H1 (cell line): ENCODE measurements at regions not wholly inside any gene's neighbourhood (a gene's known extent, or its start where the extent isn't known, plus 50 kb on each side); places are given as distances from the start of the nearest gene placed in this dataset.

ENCODE experiments used
- CTCF ChIA-PET: fragments of 300-600 bp; sonication (Branson Sonifier 250); formaldehyde crosslinking; loops from one replicate; lab custom pipeline; 2021; ENCODE audit not compliant: partially characterized antibody; lab: Charles Lee
- POLR2A ChIA-PET: fragments of 300-600 bp; sonication (Branson Sonifier 250); formaldehyde crosslinking; loops from one replicate; lab custom pipeline; 2021; ENCODE audit warnings: inconsistent platforms; ENCODE audit not compliant: partially characterized antibody; lab: Charles Lee
- DNase-seq, 2 experiments: peaks; one replicate each; pipeline versions ENCODE4 v3.0.0 to v3.0.0-alpha.2; 2010 to 2022; ENCODE audit warnings: low spot score in 2 of 2, low read depth in 1 of 2, mixed read lengths in 1 of 2
- FAIRE-seq: peaks from 2 replicates; lab custom pipeline; 2011; peaks lifted over from hg19 to GRCh38; lab: Jason Lieb, UNC
- H2AFZ ChIP-seq: 2 replicates; pipeline ENCODE4 v1.8.1; 2012; ENCODE audit warnings: low read length, inconsistent platforms
- H2AK5ac ChIP-seq: 2 replicates; pipeline ENCODE4 v1.6.1; 2013; ENCODE audit warnings: low read depth, low read length
- H2BK120ac ChIP-seq: replicated peaks from 2 replicates; pipeline ENCODE3; 2013; ENCODE audit warnings: low read depth, low read length, inconsistent platforms
- H2BK12ac ChIP-seq: 2 replicates; pipeline ENCODE4 v1.6.1; 2013; ENCODE audit warnings: low read depth, low read length
- H2BK15ac ChIP-seq: 2 replicates; pipeline ENCODE4 v1.6.1; 2013; ENCODE audit warnings: low read length
- H2BK20ac ChIP-seq: 2 replicates; pipeline ENCODE4 v1.6.1; 2013; ENCODE audit warnings: low read length
- H2BK5ac ChIP-seq: 2 replicates; pipeline ENCODE4 v1.6.1; 2013; ENCODE audit warnings: low read depth, low read length
- H3K14ac ChIP-seq: 2 replicates; pipeline ENCODE4 v1.6.1; 2013; ENCODE audit warnings: inconsistent platforms; ENCODE audit not compliant: insufficient read length
- H3K18ac ChIP-seq: 2 replicates; pipeline ENCODE4 v1.6.1; 2013; ENCODE audit warnings: low read length; ENCODE audit errors: extremely low read depth
- H3K23ac ChIP-seq: 2 replicates; pipeline ENCODE4 v1.6.1; 2013; ENCODE audit warnings: inconsistent platforms; ENCODE audit not compliant: insufficient read length
- H3K23me2 ChIP-seq: 2 replicates; pipeline ENCODE4 v1.6.1; 2013; ENCODE audit warnings: low read depth, low read length
- H3K27ac ChIP-seq: 2 replicates; pipeline ENCODE4 v1.6.1; 2011; ENCODE audit warnings: low read depth, low read length, inconsistent platforms
- H3K27me3 ChIP-seq, 4 experiments: replicated peaks in 1 of 4; 1 replicate in 1 of 4; 2 replicates in 3 of 4; pipeline versions ENCODE4 v1.6.1 to v1.8.1; 2011 to 2013; ENCODE audit warnings: low read length in 3 of 4, mild to moderate bottlenecking in 3 of 4, inconsistent platforms in 2 of 4, mixed read lengths in 2 of 4, moderate library complexity in 1 of 4; ENCODE audit not compliant: control insufficient read depth in 3 of 4, insufficient read depth in 3 of 4; ENCODE audit errors: extremely low read depth in 1 of 4
- H3K36me3 ChIP-seq, 4 experiments: 2 replicates each; pipeline versions ENCODE4 v1.6.1 to v1.8.1; 2011 to 2013; ENCODE audit warnings: mild to moderate bottlenecking in 4 of 4, low read length in 3 of 4, moderate library complexity in 2 of 4, control low read depth in 1 of 4, inconsistent platforms in 1 of 4; ENCODE audit not compliant: insufficient read depth in 4 of 4, control insufficient read depth in 2 of 4
- H3K4ac ChIP-seq: replicated peaks from 2 replicates; pipeline ENCODE3; 2013; ENCODE audit warnings: low read length, low read depth, mixed read lengths, inconsistent platforms; ENCODE audit not compliant: insufficient read length
- H3K4me1 ChIP-seq, 4 experiments: replicated peaks in 1 of 4; 1 replicate in 1 of 4; 2 replicates in 3 of 4; pipeline versions ENCODE4 v1.6.1 to v1.8.1; 2011 to 2013; ENCODE audit warnings: low read length in 3 of 4, inconsistent platforms in 2 of 4, mixed read lengths in 1 of 4; ENCODE audit not compliant: insufficient read depth in 4 of 4, control insufficient read depth in 3 of 4
- H3K4me2 ChIP-seq, 2 experiments: 2 replicates each; pipeline versions ENCODE4 v1.6.1 to v1.8.1; 2011 to 2013; ENCODE audit warnings: low read depth in 2 of 2, low read length in 2 of 2, control low read depth in 1 of 2, inconsistent platforms in 1 of 2, mild to moderate bottlenecking in 1 of 2; ENCODE audit not compliant: insufficient read depth in 1 of 2
- H3K4me3 ChIP-seq, 4 experiments: fragments of 200-600, 300-600 bp in 1 of 4; sonication (generic), shearing (Covaris generic), sonication (Bioruptor Twin) in 1 of 4; 2 replicates each; pipeline versions ENCODE4 v1.5.1 to v1.8.1; 2011 to 2016; ENCODE audit warnings: low read length in 4 of 4, low read depth in 3 of 4, control low read depth in 2 of 4, inconsistent platforms in 2 of 4, mild to moderate bottlenecking in 2 of 4, mixed read lengths in 1 of 4, moderate library complexity in 1 of 4; ENCODE audit not compliant: insufficient read depth in 2 of 4; ENCODE audit errors: extremely low read depth in 1 of 4
- H3K56ac ChIP-seq: replicated peaks from 2 replicates; pipeline ENCODE3; 2013; ENCODE audit warnings: low read depth, mild to moderate bottlenecking, mixed read lengths, low read length, inconsistent platforms; ENCODE audit not compliant: insufficient read length
- H3K79me1 ChIP-seq: 2 replicates; pipeline ENCODE4 v1.6.1; 2013; ENCODE audit warnings: low read depth, low read length, control low read depth
- H3K79me2 ChIP-seq, 2 experiments: 2 replicates each; pipeline versions ENCODE4 v1.6.1 to v1.8.1; 2012 to 2013; ENCODE audit warnings: low read length in 2 of 2, mild to moderate bottlenecking in 2 of 2, inconsistent platforms in 1 of 2; ENCODE audit not compliant: insufficient read depth in 2 of 2, control insufficient read depth in 1 of 2
- H3K9ac ChIP-seq, 4 experiments: replicated peaks in 1 of 4; 1 replicate in 1 of 4; 2 replicates in 3 of 4; pipeline versions ENCODE4 v1.6.1 to v1.8.1; 2011 to 2013; ENCODE audit warnings: low read depth in 3 of 4, low read length in 3 of 4, control low read depth in 2 of 4, mild to moderate bottlenecking in 2 of 4, moderate library complexity in 2 of 4, inconsistent platforms in 1 of 4; ENCODE audit errors: extremely low read depth in 1 of 4
- H3K9me3 ChIP-seq, 2 experiments: 2 replicates each; pipeline versions ENCODE4 v1.6.1 to v1.8.1; 2012 to 2013; ENCODE audit warnings: mild to moderate bottlenecking in 2 of 2, moderate library complexity in 2 of 2, control low read depth in 1 of 2, inconsistent platforms in 1 of 2, low read depth in 1 of 2, low read length in 1 of 2, mixed read lengths in 1 of 2; ENCODE audit not compliant: insufficient read depth in 2 of 2
- H4K20me1 ChIP-seq, 2 experiments: replicated peaks in 1 of 2; 2 replicates each; pipeline versions ENCODE3 to v1.8.1; 2011 to 2013; ENCODE audit warnings: inconsistent platforms in 2 of 2, low read length in 2 of 2, mild to moderate bottlenecking in 1 of 2; ENCODE audit not compliant: insufficient read depth in 2 of 2, control insufficient read depth in 1 of 2
- H4K5ac ChIP-seq: 2 replicates; pipeline ENCODE4 v1.6.1; 2013; ENCODE audit warnings: low read length, low read depth, mixed read lengths, inconsistent platforms; ENCODE audit not compliant: insufficient read length
- H4K8ac ChIP-seq: 2 replicates; pipeline ENCODE4 v1.8.0; 2013; ENCODE audit warnings: mild to moderate bottlenecking, moderate library complexity, low read length, inconsistent platforms; ENCODE audit not compliant: insufficient read depth; ENCODE audit errors: extremely low read depth
- H4K91ac ChIP-seq: replicated peaks from 2 replicates; pipeline ENCODE3; 2013; ENCODE audit warnings: low read length, mixed read lengths, inconsistent platforms; ENCODE audit not compliant: insufficient read length
- GTF2F1 ChIP-seq: IDR thresholded peaks from 2 replicates; pipeline ENCODE4 v1.6.1; 2012; ENCODE audit warnings: low read depth, low read length, improper control_type of control experiment, borderline replicate concordance
- YY1 ChIP-seq: IDR thresholded peaks from 2 replicates; pipeline ENCODE4 v1.6.1; 2011; ENCODE audit warnings: low read depth, mild to moderate bottlenecking, low read length
- WGBS, 2 experiments: shearing (Covaris generic) in 1 of 2; methylation state at CpG; one replicate each; pipeline versions ENCODE4 v1.1.6 to v1.1.7; 2013 to 2015; ENCODE audit warnings: low lambda C conversion rate in 2 of 2, mixed read lengths in 2 of 2, inconsistent platforms in 1 of 2, low coverage in 1 of 2, missing lambda C conversion rate in 1 of 2; ENCODE audit not compliant: insufficient replicate concordance in 2 of 2, insufficient coverage in 1 of 2, insufficient read length in 1 of 2; ENCODE audit errors: extremely low coverage in 1 of 2, missing lambda C conversion rate in 1 of 2; 5-methylcytosine and 5-hydroxymethylcytosine counted together

DNA sequence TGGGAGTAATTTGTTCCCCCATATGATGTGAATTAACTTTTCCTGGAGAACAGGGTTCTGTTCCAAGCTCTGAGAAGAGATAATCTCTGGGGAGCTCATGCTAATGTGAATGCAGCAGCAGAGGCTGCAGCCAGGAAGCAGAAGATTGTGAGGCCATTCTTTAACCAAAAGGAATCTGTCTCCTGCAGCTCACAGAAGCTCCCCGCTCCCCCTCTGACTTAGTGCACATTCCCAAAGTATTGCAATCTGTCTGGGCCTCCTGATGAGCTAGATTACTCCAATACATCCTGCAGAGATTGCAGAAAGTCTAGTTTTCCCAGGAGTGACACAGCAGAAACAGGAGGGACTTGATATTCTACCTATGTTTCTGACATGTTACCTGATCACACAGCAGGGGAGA is 420.6 kb upstream of the FAT3 start:
- Histone ChIP-seq H3K18ac (no peak overlapping the region), H3K4me2 (peak overlapping the region in 1 of 2 experiments; percentile 25; a peak in 2 of 4 replicates), H4K20me1 (no peaks in the 10 kb centered on the region), H3K79me1 (no peaks in the 10 kb centered on the region), H3K14ac (no peak overlapping the region), H3K27me3 (no peaks in the 10 kb centered on the region), H3K36me3 (no peaks in the 10 kb centered on the region), H3K27ac (no peak overlapping the region), H2BK120ac (no peak overlapping the region), H3K23me2 (no peaks in the 10 kb centered on the region), H2BK15ac (no peak overlapping the region), H4K91ac (no peak overlapping the region), H3K4ac (no peak overlapping the region), H3K23ac (no peak overlapping the region), H2AK5ac (no peak overlapping the region), H4K8ac (no peak overlapping the region), H3K9me3 (no peaks in the 10 kb centered on the region; a peak in 1 of 4 replicates), H3K4me1 (peaks cover 0 to 15% (median 7%) of the 10 kb centered on the region in 4 experiments; a peak in 5 of 7 replicates), H3K4me3 (no peak overlapping the region), H3K79me2 (no peaks in the 10 kb centered on the region), H2AFZ (peak overlapping the region; percentile 94), H2BK20ac (no peak overlapping the region), H3K56ac (no peak overlapping the region), H4K5ac (no peak overlapping the region), H2BK5ac (peak overlapping the region; percentile 13; the same call in 1 of the 2 replicates), H2BK12ac (no peak overlapping the region), H3K9ac (no peak overlapping the region)
- ChIA-PET CTCF (interaction anchor here (0.7 kb wide), 1 partner anchor 181 kb away, joined by 3 read pairs; no protein-coding TSS in a partner anchor), POLR2A (no interaction called here)
- 8% methylated on average over 1 of the region's 1 CpG; no CpG with 5 or more reads in 1 of the 2 experiments for WGBS, 2 experiments
- TF ChIP-seq YY1 (peak; percentile 65; the same call in 1 of the 2 replicates), GTF2F1 (no peak)
- DNase-seq (peak; percentile 29 to 50), FAIRE-seq (no peak)
